HAP-1 (cell line): ENCODE measurements at regions not wholly inside any gene's neighbourhood (a gene's known extent, or its start where the extent isn't known, plus 50 kb on each side); places are given as distances from the start of the nearest gene placed in this dataset.
A peak's percentile ranks its signal among the peaks of the same experiment; 100 is the strongest.
"Not testable (repeated sequence)": the region's sequence is repeated elsewhere in the genome, so short reads cannot be mapped to it uniquely, and the experiment has no call there.

Experiments
- DNase-seq, 2 experiments: peaks; one replicate each; pipeline ENCODE4 v3.0.0-alpha.2; 2016 to 2020; ENCODE audit warnings: low spot score in 2 of 2
- H3K27me3 ChIP-seq: fragments of 250-450 bp; sonication (Bioruptor Pico); 2 replicates; pipeline ENCODE4 v1.5.1; 2020; ENCODE audit warnings: low read depth, mild to moderate bottlenecking, moderate library complexity
- H3K36me3 ChIP-seq: fragments of 250-450 bp; sonication (Bioruptor Pico); replicated peaks from 2 replicates; pipeline ENCODE4 v1.5.1; 2020; ENCODE audit warnings: mild to moderate bottlenecking
- H3K4me1 ChIP-seq: fragments of 250-450 bp; sonication (Bioruptor Pico); 2 replicates; pipeline ENCODE4 v1.5.1; 2020; ENCODE audit warnings: mild to moderate bottlenecking
- H3K4me3 ChIP-seq: fragments of 250-450 bp; sonication (Bioruptor Pico); 2 replicates; pipeline ENCODE4 v1.5.1; 2020; ENCODE audit warnings: mild to moderate bottlenecking, moderate library complexity
- H3K9me3 ChIP-seq: fragments of 250-450 bp; sonication (Bioruptor Pico); 2 replicates; pipeline ENCODE4 v1.5.1; 2020; ENCODE audit warnings: mild to moderate bottlenecking, moderate library complexity
- in situ Hi-C: fragments of 300-500 bp; cut with MboI; formaldehyde crosslinking; loops from 3 replicates; pipeline ENCODE4 v1.14.3; 2020; ENCODE audit warnings: low sequenced_read_pairs, inconsistent platforms, mixed read lengths

GRCh38 chrX:150270622-150271021 lies 92.5 kb upstream of the MAMLD1 start:
- no peak for DNase-seq
- H3K4me1 ChIP-seq, result no peaks in the 10 kb centered on the region
- in situ Hi-C loops, result no loop called here

GRCh38 chrX:150273575-150274294 lies 89.4 kb upstream of the MAMLD1 start:
- H3K9me3 ChIP-seq, H3K27me3 ChIP-seq, H3K4me1 ChIP-seq, DNase-seq, in situ Hi-C loops, H3K4me3 ChIP-seq, H3K36me3 ChIP-seq: not testable (repeated sequence)

More at GRCh38 chrX:150270622-150271021, 92.5 kb upstream of the MAMLD1 start:
- Histone ChIP-seq H3K4me3 (no peak overlapping the region), H3K36me3 (no peaks in the 10 kb centered on the region), H3K27me3 (no peaks in the 10 kb centered on the region; the same call in none of the 2 replicates), H3K9me3 (no peaks in the 10 kb centered on the region)

GRCh38 chrX:150282953-150283352 lies 80.2 kb upstream of the MAMLD1 start:
- no peaks in the 10 kb centered on the region for H3K9me3 ChIP-seq
- DNase-seq, result no peak
- no peaks in the 10 kb centered on the region for H3K27me3 ChIP-seq
- no peaks in the 10 kb centered on the region for H3K36me3 ChIP-seq
- H3K4me3 ChIP-seq, result no peak overlapping the region
- H3K4me1 ChIP-seq, result no peaks in the 10 kb centered on the region
- in situ Hi-C loops, result no loop called here

GRCh38 chrX:150291014-150291413 lies 72.1 kb upstream of the MAMLD1 start:
- in situ Hi-C loops, result no loop called here
- DNase-seq, result no peak
- H3K4me1 ChIP-seq, result no peaks in the 10 kb centered on the region
- no peak overlapping the region for H3K4me3 ChIP-seq
- no peaks in the 10 kb centered on the region for H3K36me3 ChIP-seq
- H3K27me3 ChIP-seq, result no peaks in the 10 kb centered on the region
- no peaks in the 10 kb centered on the region for H3K9me3 ChIP-seq

- no peak overlapping the region for H3K4me3 ChIP-seq
These were observed 69.7 kb upstream of the MAMLD1 start for GRCh38 chrX:150293311-150294013.

GRCh38 chrX:150298841-150299551 lies 64.1 kb upstream of the MAMLD1 start:
- Histone ChIP-seq H3K27me3 (no peaks in the 10 kb centered on the region), H3K9me3 (no peaks in the 10 kb centered on the region), H3K4me1 (no peaks in the 10 kb centered on the region), H3K4me3 (no peak overlapping the region), H3K36me3 (no peaks in the 10 kb centered on the region)
- no peak for DNase-seq
- in situ Hi-C loops, result no loop called here

More at GRCh38 chrX:150293311-150294013, 69.7 kb upstream of the MAMLD1 start:
- in situ Hi-C loops, result no loop called here
- no peaks in the 10 kb centered on the region for H3K27me3 ChIP-seq
- DNase-seq, result peak in 1 of 2 experiments; percentile 6
- no peaks in the 10 kb centered on the region for H3K9me3 ChIP-seq
- no peaks in the 10 kb centered on the region for H3K4me1 ChIP-seq
- H3K36me3 ChIP-seq, result no peaks in the 10 kb centered on the region

GRCh38 chrX:150299579-150299978 lies 63.5 kb upstream of the MAMLD1 start:
- DNase-seq, result no peak
- Histone ChIP-seq H3K36me3 (no peaks in the 10 kb centered on the region), H3K27me3 (no peaks in the 10 kb centered on the region), H3K9me3 (no peaks in the 10 kb centered on the region), H3K4me1 (no peaks in the 10 kb centered on the region), H3K4me3 (no peak overlapping the region)
- in situ Hi-C loops, result no loop called here

GRCh38 chrX:150303386-150304097 lies 59.6 kb upstream of the MAMLD1 start:
- H3K9me3 ChIP-seq, result no peaks in the 10 kb centered on the region
- H3K4me3 ChIP-seq, result no peak overlapping the region
- H3K4me1 ChIP-seq, result no peaks in the 10 kb centered on the region
- in situ Hi-C loops, result no loop called here
- no peaks in the 10 kb centered on the region for H3K36me3 ChIP-seq
- no peak for DNase-seq
- H3K27me3 ChIP-seq, result no peaks in the 10 kb centered on the region

- Histone ChIP-seq H3K9me3 (no peaks in the 10 kb centered on the region), H3K4me1 (no peaks in the 10 kb centered on the region), H3K4me3 (no peak overlapping the region), H3K27me3 (no peaks in the 10 kb centered on the region), H3K36me3 (no peaks in the 10 kb centered on the region)
- no peak for DNase-seq
- in situ Hi-C loops, result no loop called here
These were observed 57.1 kb upstream of the MAMLD1 start for GRCh38 chrX:150306002-150306401.

- in situ Hi-C loops, result no loop called here
- Histone ChIP-seq H3K4me3 (no peak overlapping the region), H3K4me1 (no peaks in the 10 kb centered on the region), H3K9me3 (no peaks in the 10 kb centered on the region), H3K36me3 (no peaks in the 10 kb centered on the region), H3K27me3 (no peaks in the 10 kb centered on the region)
- no peak for DNase-seq
These were observed 55.1 kb upstream of the MAMLD1 start for GRCh38 chrX:150308041-150308440.

GRCh38 chrX:150308532-150309157 lies 54.5 kb upstream of the MAMLD1 start:
- Histone ChIP-seq H3K4me3 (no peak overlapping the region), H3K27me3 (no peaks in the 10 kb centered on the region), H3K9me3 (no peaks in the 10 kb centered on the region), H3K36me3 (no peaks in the 10 kb centered on the region), H3K4me1 (no peaks in the 10 kb centered on the region)
- DNase-seq, result no peak
- in situ Hi-C loops, result no loop called here

- Histone ChIP-seq H3K4me1 (no peaks in the 10 kb centered on the region), H3K9me3 (no peaks in the 10 kb centered on the region), H3K4me3 (no peak overlapping the region), H3K27me3 (no peaks in the 10 kb centered on the region), H3K36me3 (no peaks in the 10 kb centered on the region)
- in situ Hi-C loops, result no loop called here
- DNase-seq, result no peak
These were observed 52.7 kb upstream of the MAMLD1 start for GRCh38 chrX:150310417-150310816.

GRCh38 chrX:150310881-150311280 lies 52.2 kb upstream of the MAMLD1 start:
- Histone ChIP-seq H3K27me3 (no peaks in the 10 kb centered on the region), H3K4me3 (no peak overlapping the region), H3K4me1 (no peaks in the 10 kb centered on the region), H3K36me3 (no peaks in the 10 kb centered on the region), H3K9me3 (no peaks in the 10 kb centered on the region)
- DNase-seq, result no peak
- in situ Hi-C loops, result no loop called here
